ENCODE measurements at regions not wholly inside any gene's neighbourhood (a gene's known extent, or its start where the extent isn't known, plus 50 kb on each side); places are given as distances from the start of the nearest gene placed in this dataset.

- TF ChIP-seq CTCF (conservative IDR thresholded peaks at IDR 0.05; ENCODE audit: low read length) (no peak), EZH2phosphoT487 (IDR thresholded peaks at IDR 0.05; ENCODE audit: borderline replicate concordance) (no peak)
Observed at GRCh38 chr20:19861147-19861759, 103.2 kb downstream of the RIN2 start.

Data from Loucy (cell line).